HCT116 (cell line): ENCODE measurements at regions not wholly inside any gene's neighbourhood (a gene's known extent, or its start where the extent isn't known, plus 50 kb on each side); places are given as distances from the start of the nearest gene placed in this dataset.

Experiments
- EZH2 ChIP-seq: fragments of 200-600 bp; sonication (generic); IDR thresholded peaks from 2 replicates; pipeline ENCODE4 v1.6.1; 2017; ENCODE audit warnings: antibody characterized with exemption, mixed run types
- POLR2AphosphoS5 ChIP-seq: IDR thresholded peaks from 2 replicates; pipeline ENCODE4 v1.6.1; 2011; ENCODE audit warnings: mild to moderate bottlenecking, low read depth, low read length, moderate library complexity
- RAD21 ChIP-seq: IDR thresholded peaks from 2 replicates; pipeline ENCODE4 v1.6.1; 2012; ENCODE audit warnings: low read depth, mild to moderate bottlenecking

DNA sequence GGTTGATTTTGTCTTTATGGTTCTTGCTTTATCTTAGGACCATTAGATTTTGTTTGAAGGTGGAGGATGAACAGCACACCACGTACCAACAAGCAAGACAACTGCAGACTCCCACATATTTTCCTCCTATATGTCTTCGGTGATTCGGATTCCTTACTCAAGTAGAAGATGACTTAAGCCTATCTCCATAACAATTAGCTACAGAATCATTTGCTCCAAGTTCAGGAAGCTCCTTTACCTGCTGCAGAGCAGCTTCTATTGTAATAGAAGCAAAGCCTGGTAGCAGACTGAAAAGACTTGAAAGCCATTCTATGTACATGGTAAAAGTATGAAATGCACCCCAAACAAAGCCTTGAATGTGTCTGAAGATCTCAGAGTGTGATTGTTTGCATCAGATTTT lies 229.0 kb downstream of the SOX2 start:
- TF ChIP-seq EZH2 (no peak), RAD21 (no peak), POLR2AphosphoS5 (no peak)
